GM12878 (cell line): ENCODE measurements at regions not wholly inside any gene's neighbourhood (a gene's known extent, or its start where the extent isn't known, plus 50 kb on each side); places are given as distances from the start of the nearest gene placed in this dataset.

Experiments used
- ATAC-seq: fragments of 200-7000 bp; cut with Tn5 transposase; 3 replicates; pipeline ENCODE4 v1.9.1; 2020; ENCODE audit warnings: mild to moderate bottlenecking, moderate library complexity
- BruUV-seq: library from RNA; stranded (reverse); fragments of 400-500 nt; replicated peaks from 2 replicates; lab custom pipeline; 2021; lab: Mats Ljungman, UMichigan
- CTCF ChIA-PET: fragments of 300-600 bp; sonication (Branson Sonifier 250); formaldehyde crosslinking; extraction: SDS; loops from one replicate; lab custom pipeline; 2021; ENCODE audit warnings: inconsistent platforms; lab: Yijun Ruan, JAX
- POLR2A ChIA-PET: fragments of 350-600 bp; formaldehyde crosslinking; extraction: SDS; loops from one replicate; lab custom pipeline; 2021; ENCODE audit warnings: inconsistent platforms; lab: Charles Lee
- RAD21 ChIA-PET: fragments of 300-600 bp; sonication (Branson Sonifier 250); formaldehyde crosslinking; loops from one replicate; lab custom pipeline; 2023; ENCODE audit warnings: antibody characterized with exemption; ENCODE audit not compliant: unreplicated experiment; lab: Charles Lee
- SMC1A ChIA-PET: fragments of 300-600 bp; sonication (Branson Sonifier 250); formaldehyde crosslinking; loops from one replicate; lab custom pipeline; 2023; ENCODE audit not compliant: unreplicated experiment, uncharacterized antibody; lab: Charles Lee
- DNase-seq: peaks from one replicate; pipeline ENCODE4 v3.0.0-alpha.2; 2011; ENCODE audit warnings: low read depth, low spot score
- FAIRE-seq: peaks from 3 replicates; lab custom pipeline; 2011; peaks lifted over from hg19 to GRCh38; lab: Jason Lieb, UNC
- H2AFZ ChIP-seq: 2 replicates; pipeline ENCODE4 v1.6.0; 2011; ENCODE audit warnings: low read depth, low read length, control low read depth; ENCODE audit not compliant: control insufficient read depth
- H3K27ac ChIP-seq: 2 replicates; pipeline ENCODE4 v1.5.1; 2011; ENCODE audit warnings: control low read depth; ENCODE audit not compliant: control insufficient read depth, insufficient read depth
- H3K27me3 ChIP-seq, 2 experiments: replicated peaks in 1 of 2; 2 replicates each; pipeline versions ENCODE4 v1.6.0 to v1.6.1; 2011; ENCODE audit warnings: low read length in 1 of 2; ENCODE audit not compliant: control insufficient read depth in 2 of 2, insufficient read depth in 2 of 2
- H3K36me3 ChIP-seq, 2 experiments: 2 replicates each; pipeline ENCODE4 v1.5.1; 2011; ENCODE audit warnings: low read length in 1 of 2; ENCODE audit not compliant: control insufficient read depth in 2 of 2, insufficient read depth in 2 of 2
- H3K4me1 ChIP-seq: 2 replicates; pipeline ENCODE4 v1.6.1; 2011; ENCODE audit warnings: mild to moderate bottlenecking, low read length, moderate library complexity, mixed read lengths; ENCODE audit not compliant: control insufficient read depth, insufficient read depth
- H3K4me2 ChIP-seq: 2 replicates; pipeline ENCODE4 v1.6.0; 2011; ENCODE audit warnings: control low read depth; ENCODE audit not compliant: control insufficient read depth, insufficient read depth
- H3K4me3 ChIP-seq: fragments of 200-600 bp; sonication (generic); 2 replicates; pipeline ENCODE4 v1.5.1; 2016
- H3K79me2 ChIP-seq: 2 replicates; pipeline ENCODE4 v1.6.0; 2011; ENCODE audit warnings: low read length; ENCODE audit not compliant: control insufficient read depth, insufficient read depth
- H3K9ac ChIP-seq: 2 replicates; pipeline ENCODE4 v1.8.0; 2011; ENCODE audit warnings: low read length, control low read depth, mixed read lengths; ENCODE audit not compliant: control insufficient read depth, insufficient read depth
- H3K9me3 ChIP-seq: replicated peaks from 3 replicates; pipeline ENCODE4 v1.5.1; 2011; ENCODE audit warnings: mild to moderate bottlenecking, low read length; ENCODE audit not compliant: control insufficient read depth, insufficient read depth
- H4K20me1 ChIP-seq: 2 replicates; pipeline ENCODE4 v1.6.0; 2011; ENCODE audit not compliant: control insufficient read depth, insufficient read depth
- ELK1 ChIP-seq: IDR thresholded peaks from 2 replicates; pipeline ENCODE4 v1.6.1; 2012; ENCODE audit warnings: low read depth, low read length, improper control_type of control experiment
- EZH2 ChIP-seq: IDR thresholded peaks from 2 replicates; pipeline ENCODE4 v1.6.1; 2012; ENCODE audit warnings: low read depth, mild to moderate bottlenecking, control low read depth, inconsistent platforms, low read length, borderline replicate concordance; ENCODE audit not compliant: control insufficient read depth
- PAX5 ChIP-seq: IDR thresholded peaks from 2 replicates; pipeline ENCODE4 v1.6.1; 2011; ENCODE audit warnings: low read depth, low read length, borderline replicate concordance
- YY1 ChIP-seq: IDR thresholded peaks from 2 replicates; pipeline ENCODE4 v1.6.1; 2011; ENCODE audit warnings: low read depth, mild to moderate bottlenecking, low read length
- ZNF592 ChIP-seq: fragments of 450-650 bp; IDR thresholded peaks from 2 replicates; pipeline ENCODE4 v1.6.1; 2017; ENCODE audit warnings: mild to moderate bottlenecking, moderate library complexity
- ZSCAN29 ChIP-seq: fragments of 450-650 bp; IDR thresholded peaks from 2 replicates; pipeline ENCODE4 v1.6.1; 2017; ENCODE audit warnings: mild to moderate bottlenecking, moderate library complexity
- WGBS: methylation state at CpG from one replicate; pipeline ENCODE4 v1.1.6; 2016; ENCODE audit warnings: low lambda C conversion rate; ENCODE audit not compliant: insufficient replicate concordance, insufficient coverage; ENCODE audit errors: missing lambda C conversion rate; 5-methylcytosine and 5-hydroxymethylcytosine counted together
- in situ Hi-C: fragments of 300-500 bp; cut with MboI; formaldehyde crosslinking; loops from 9 replicates; pipeline ENCODE4 v1.14.3; 2018; ENCODE audit warnings: mixed read lengths
- intact Hi-C: fragments of 100-400 bp; cut with micrococcal nuclease; formaldehyde crosslinking; loops from one replicate; pipeline ENCODE4 v1.14.2; 2022; ENCODE audit not compliant: unreplicated experiment

GRCh38 chr17:77064598-77064997 lies 76.2 kb upstream of the SEC14L1 start:
- ChIA-PET RAD21 (interaction anchor here (1.4 to 1.8 kb wide), 2 partner anchors 8 to 196 kb away, joined by 5 to 8 read pairs; partner anchors contain the start of gene MGAT5B), SMC1A (interaction anchor here (1.2 kb wide), 1 partner anchor 17 kb away, joined by 4 read pairs; no protein-coding TSS in a partner anchor), CTCF (interaction anchor here (0.6 to 3.8 kb wide), 6 partner anchors 8 to 199 kb away, joined by 3 to 21 read pairs (median 5); partner anchors contain the start of gene MGAT5B), POLR2A (no interaction called here)
- no peaks in the 10 kb centered on the region for H4K20me1 ChIP-seq
- no peak overlapping the region for H3K27ac ChIP-seq
- no peak for DNase-seq
- intact Hi-C loops, result no loop called here
- no peaks in the 10 kb centered on the region for H3K9me3 ChIP-seq
- H3K79me2 ChIP-seq, result no peaks in the 10 kb centered on the region
- no peak overlapping the region for H3K9ac ChIP-seq
- FAIRE-seq, result no peak
- in situ Hi-C loops, result loop anchor here (5.0 kb wide), 1 partner anchor 207 kb away; no protein-coding TSS in a partner anchor
- no peaks in the 10 kb centered on the region for H3K4me1 ChIP-seq
- BruUV-seq, result no TSS peak
- TF ChIP-seq PAX5 (no peak), YY1 (no peak), ELK1 (no peak), ZSCAN29 (no peak), ZNF592 (no peak), EZH2 (no peak)
- no peak for ATAC-seq
- H2AFZ ChIP-seq, result no peak overlapping the region
- H3K4me3 ChIP-seq, result no peak overlapping the region
- no peak overlapping the region for H3K4me2 ChIP-seq
- peaks cover 0 to 3% of the 10 kb centered on the region in 2 experiments; a peak in 1 of 4 replicates for H3K27me3 ChIP-seq
- WGBS, result 19% methylated on average over 5 of the region's 5 CpGs
- H3K36me3 ChIP-seq, result no peaks in the 10 kb centered on the region
